ENCODE measurements at regions not wholly inside any gene's neighbourhood (a gene's known extent, or its start where the extent isn't known, plus 50 kb on each side); places are given as distances from the start of the nearest gene placed in this dataset.

DNA sequence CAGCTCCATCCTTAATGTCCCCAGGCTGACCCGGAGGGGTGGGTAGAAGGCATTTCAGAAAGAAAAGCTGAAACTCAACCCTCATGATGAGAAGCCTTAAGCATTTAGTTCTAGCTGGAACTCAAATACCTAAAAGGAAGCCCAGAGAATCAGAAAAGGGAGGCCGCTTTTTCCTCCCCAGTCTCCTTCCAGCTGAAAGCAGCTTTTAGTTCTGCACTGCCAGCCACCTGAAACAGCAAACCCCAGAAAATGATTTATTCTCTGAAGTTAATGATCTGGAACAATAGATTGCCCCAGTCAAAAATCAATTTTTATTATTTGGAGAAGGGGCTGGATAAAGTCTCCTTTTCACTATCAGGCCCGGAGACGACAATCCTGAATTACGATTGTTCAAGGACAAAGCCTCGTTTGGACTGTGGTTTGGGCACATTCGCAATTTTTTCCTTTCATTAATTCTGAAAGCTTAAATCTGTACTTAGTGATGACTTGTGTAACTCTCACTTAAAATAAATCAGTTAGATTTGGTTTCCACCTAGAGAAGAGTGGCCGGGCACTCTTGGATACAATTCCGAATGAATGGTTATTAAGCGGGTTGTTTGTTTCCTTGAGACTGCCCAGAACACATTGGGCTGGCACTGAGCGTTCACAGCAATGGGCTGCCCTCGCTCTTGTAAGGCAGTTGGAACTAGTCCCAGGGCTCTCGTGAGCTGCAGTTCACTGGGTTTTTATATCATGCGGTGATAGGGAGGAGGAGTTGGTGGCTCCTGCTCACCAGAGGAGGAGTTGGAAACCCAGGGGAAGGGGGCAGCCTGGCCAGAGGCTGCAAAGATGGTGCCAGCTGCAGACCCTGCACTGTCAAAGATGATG, 262.2 kb downstream of the CCSER2 start:
- Histone ChIP-seq H3K4me3 (no peak overlapping the region), H3K9me3 (no peaks in the 10 kb centered on the region), H3K36me3 (no peaks in the 10 kb centered on the region), H3K4me1 (no peaks in the 10 kb centered on the region), H3K27ac (no peak overlapping the region), H3K27me3 (no peaks in the 10 kb centered on the region)
- intact Hi-C loops (cut with DNase I; ENCODE audit: low total_unique reads), result no loop called here
- DNase-seq, result peak; percentile 36
- 70 to 81% methylated on average over 7 to 14 of the region's 14 CpGs for WGBS, 2 donors (ENCODE audit: low coverage in 1 of 2)
- TF ChIP-seq, protein P1, sequence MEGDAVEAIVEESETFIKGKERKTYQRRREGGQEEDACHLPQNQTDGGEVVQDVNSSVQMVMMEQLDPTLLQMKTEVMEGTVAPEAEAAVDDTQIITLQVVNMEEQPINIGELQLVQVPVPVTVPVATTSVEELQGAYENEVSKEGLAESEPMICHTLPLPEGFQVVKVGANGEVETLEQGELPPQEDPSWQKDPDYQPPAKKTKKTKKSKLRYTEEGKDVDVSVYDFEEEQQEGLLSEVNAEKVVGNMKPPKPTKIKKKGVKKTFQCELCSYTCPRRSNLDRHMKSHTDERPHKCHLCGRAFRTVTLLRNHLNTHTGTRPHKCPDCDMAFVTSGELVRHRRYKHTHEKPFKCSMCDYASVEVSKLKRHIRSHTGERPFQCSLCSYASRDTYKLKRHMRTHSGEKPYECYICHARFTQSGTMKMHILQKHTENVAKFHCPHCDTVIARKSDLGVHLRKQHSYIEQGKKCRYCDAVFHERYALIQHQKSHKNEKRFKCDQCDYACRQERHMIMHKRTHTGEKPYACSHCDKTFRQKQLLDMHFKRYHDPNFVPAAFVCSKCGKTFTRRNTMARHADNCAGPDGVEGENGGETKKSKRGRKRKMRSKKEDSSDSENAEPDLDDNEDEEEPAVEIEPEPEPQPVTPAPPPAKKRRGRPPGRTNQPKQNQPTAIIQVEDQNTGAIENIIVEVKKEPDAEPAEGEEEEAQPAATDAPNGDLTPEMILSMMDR (IDR thresholded peaks at IDR 0.05), result no peak
- TF ChIP-seq POLR2A (IDR thresholded peaks at IDR 0.05), result no peak
- peak; percentile 45 for TF ChIP-seq EP300 (IDR thresholded peaks at IDR 0.05; ENCODE audit: low read depth)
- peak; percentile 58 to 87 (median 64) for TF ChIP-seq POLR2AphosphoS5 (IDR thresholded peaks at IDR 0.05)
- in situ Hi-C loops (cut with MboI; ENCODE audit: low pct_ligation_motif_present in 1 of 4, low pct_unique_long_range_greater_than_20kb in 1 of 4, low sequenced_read_pairs in 3 of 4), result no loop called here

DNA sequence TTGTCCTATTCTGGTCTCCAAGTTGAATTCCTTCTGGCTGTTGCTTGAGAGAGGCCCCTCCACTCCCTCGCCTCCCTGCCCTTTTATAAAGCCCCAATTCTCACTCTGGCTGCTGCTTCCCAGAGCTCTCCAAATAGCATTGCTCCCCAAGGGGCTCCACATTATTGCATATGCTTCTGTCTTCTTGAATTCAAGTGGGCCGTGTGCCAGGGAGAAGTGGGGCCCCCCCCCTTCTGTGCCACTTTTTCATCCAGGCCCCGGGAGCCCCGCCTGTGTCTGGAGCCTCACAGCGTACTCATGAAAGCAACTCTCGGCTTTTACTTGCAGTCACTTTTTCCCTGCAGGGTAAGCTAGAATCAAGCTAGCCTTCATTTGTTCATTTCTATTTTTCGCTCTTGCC, 265.1 kb downstream of the CCSER2 start:
- no peaks in the 10 kb centered on the region for H3K4me1 ChIP-seq
- DNase-seq, result no peak
- 75 to 83% methylated on average over 7 of the region's 7 CpGs for WGBS, 2 donors (ENCODE audit: low coverage in 1 of 2)
- no peaks in the 10 kb centered on the region for H3K9me3 ChIP-seq
- intact Hi-C loops (cut with DNase I; ENCODE audit: low total_unique reads), result no loop called here
- no peak overlapping the region for H3K27ac ChIP-seq
- H3K36me3 ChIP-seq, result no peaks in the 10 kb centered on the region
- in situ Hi-C loops (cut with MboI; ENCODE audit: low pct_ligation_motif_present in 1 of 4, low pct_unique_long_range_greater_than_20kb in 1 of 4, low sequenced_read_pairs in 3 of 4), result no loop called here
- TF ChIP-seq, protein P1 (IDR thresholded peaks at IDR 0.05), result no peak
- TF ChIP-seq EP300 (IDR thresholded peaks at IDR 0.05; ENCODE audit: low read depth) (no peak), POLR2AphosphoS5 (IDR thresholded peaks at IDR 0.05) (no peak), POLR2A (IDR thresholded peaks at IDR 0.05) (no peak)
- H3K4me3 ChIP-seq, result no peak overlapping the region
- no peaks in the 10 kb centered on the region for H3K27me3 ChIP-seq

DNA sequence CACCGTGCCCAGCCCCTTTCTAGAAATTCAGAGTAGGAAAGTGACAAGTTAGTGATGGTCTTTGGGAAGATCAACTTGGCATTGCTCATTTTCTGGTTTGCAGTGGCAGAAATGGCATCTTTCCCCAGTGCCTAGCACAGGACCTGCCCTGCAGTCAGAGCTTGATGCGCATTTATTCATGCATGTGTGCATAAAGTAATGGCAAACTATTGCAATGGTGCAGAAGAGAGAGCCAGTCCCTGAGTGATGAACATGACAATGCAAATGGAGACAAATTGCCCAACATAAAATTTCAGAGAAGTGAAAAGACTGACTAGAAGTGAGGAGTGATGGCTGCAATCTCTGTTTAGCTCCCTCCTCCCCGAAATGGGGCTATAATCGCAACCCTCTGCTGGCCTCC, 268.2 kb downstream of the CCSER2 start:
- no peaks in the 10 kb centered on the region for H3K36me3 ChIP-seq
- H3K27ac ChIP-seq, result no peak overlapping the region
- H3K4me1 ChIP-seq, result no peaks in the 10 kb centered on the region
- no peak overlapping the region for H3K4me3 ChIP-seq
- WGBS, 2 donors (ENCODE audit: low coverage in 1 of 2), result 88% methylated on average over 4 of the region's 4 CpGs; no CpG with 5 or more reads in 1 of the 2 donors
- no peaks in the 10 kb centered on the region for H3K27me3 ChIP-seq
- intact Hi-C loops (cut with DNase I; ENCODE audit: low total_unique reads) (no loop called here), in situ Hi-C loops (cut with MboI; ENCODE audit: low pct_ligation_motif_present in 1 of 4, low pct_unique_long_range_greater_than_20kb in 1 of 4, low sequenced_read_pairs in 3 of 4) (no loop called here)
- DNase-seq, result no peak
- no peaks in the 10 kb centered on the region for H3K9me3 ChIP-seq
- TF ChIP-seq POLR2A (IDR thresholded peaks at IDR 0.05), result no peak
- TF ChIP-seq EP300 (IDR thresholded peaks at IDR 0.05; ENCODE audit: low read depth), result no peak
- TF ChIP-seq POLR2AphosphoS5 (IDR thresholded peaks at IDR 0.05), result no peak
- TF ChIP-seq, protein P1 (IDR thresholded peaks at IDR 0.05), result no peak

DNA sequence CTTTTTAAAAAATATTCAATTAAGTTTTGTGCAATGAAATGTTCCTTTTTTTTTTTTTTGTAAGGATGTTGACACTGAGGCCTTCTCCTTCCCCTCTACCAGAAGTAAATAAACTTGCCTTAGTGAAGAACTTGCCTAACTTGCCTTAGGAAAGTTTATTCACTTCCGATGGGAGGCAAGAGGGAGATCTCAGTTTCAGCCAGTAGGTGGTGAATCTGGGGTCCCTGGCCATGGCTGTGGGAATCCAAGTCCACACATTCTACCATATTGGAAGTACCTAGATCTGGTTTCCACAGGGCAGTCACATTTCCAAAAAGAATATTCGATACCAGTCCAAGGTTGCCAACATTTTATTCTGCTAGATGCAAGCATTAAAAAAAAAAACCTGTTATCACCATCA, 270.9 kb downstream of the CCSER2 start:
- no peak overlapping the region for H3K4me3 ChIP-seq

More for the DNA sequence above, 270.9 kb downstream of the CCSER2 start:
- in situ Hi-C loops (cut with MboI; ENCODE audit: low pct_ligation_motif_present in 1 of 4, low pct_unique_long_range_greater_than_20kb in 1 of 4, low sequenced_read_pairs in 3 of 4), result no loop called here
- no peak for DNase-seq
- intact Hi-C loops (cut with DNase I; ENCODE audit: low total_unique reads), result no loop called here
- no peaks in the 10 kb centered on the region for H3K4me1 ChIP-seq
- no peaks in the 10 kb centered on the region for H3K27me3 ChIP-seq
- H3K36me3 ChIP-seq, result no peaks in the 10 kb centered on the region
- no peaks in the 10 kb centered on the region for H3K9me3 ChIP-seq
- 80 to 86% methylated on average over 1 to 2 of the region's 2 CpGs for WGBS, 2 donors (ENCODE audit: low coverage in 1 of 2)
- TF ChIP-seq, protein P1 (IDR thresholded peaks at IDR 0.05), result no peak
- no peak for TF ChIP-seq POLR2AphosphoS5 (IDR thresholded peaks at IDR 0.05)
- H3K27ac ChIP-seq, result no peak overlapping the region

Data from transverse colon (tissue), 4 donors.